ENCODE measurements at regions not wholly inside any gene's neighbourhood (a gene's known extent, or its start where the extent isn't known, plus 50 kb on each side); places are given as distances from the start of the nearest gene placed in this dataset.

GRCh38 chr9:90095682-90096081, 490.9 kb downstream of the GADD45G start:
- Histone ChIP-seq H3K9me3 (no peaks in the 10 kb centered on the region), H3K27me3 (ENCODE audit: low read depth) (no peaks in the 10 kb centered on the region), H3K27ac (no peak overlapping the region), H3K4me3 (no peak overlapping the region), H3K36me3 (no peaks in the 10 kb centered on the region), H3K4me1 (no peaks in the 10 kb centered on the region)
- ATAC-seq, result peak in 1 of 2 donors; percentile 9
- intact Hi-C loops (cut with DNase I), result no loop called here
- no peak for DNase-seq
- no peak for TF ChIP-seq CTCF (IDR thresholded peaks at IDR 0.05)

- ATAC-seq, result no peak
- TF ChIP-seq CTCF (IDR thresholded peaks at IDR 0.05), result no peak
- Histone ChIP-seq H3K4me3 (no peak overlapping the region), H3K4me1 (peaks cover 4% of the 10 kb centered on the region), H3K27me3 (ENCODE audit: low read depth) (no peaks in the 10 kb centered on the region), H3K9me3 (no peaks in the 10 kb centered on the region), H3K27ac (no peak overlapping the region), H3K36me3 (no peaks in the 10 kb centered on the region)
- no peak for DNase-seq
- intact Hi-C loops (cut with DNase I), result no loop called here
These were observed 492.4 kb downstream of the GADD45G start for GRCh38 chr9:90097237-90097636.

GRCh38 chr9:90098408-90098807, 493.6 kb downstream of the GADD45G start:
- no peak overlapping the region for H3K4me3 ChIP-seq
- no peak for DNase-seq
- no peak for ATAC-seq
- no peaks in the 10 kb centered on the region for H3K36me3 ChIP-seq
- no peaks in the 10 kb centered on the region for H3K27me3 ChIP-seq (ENCODE audit: low read depth)
- H3K4me1 ChIP-seq, result peaks cover 7% of the 10 kb centered on the region
- TF ChIP-seq CTCF (IDR thresholded peaks at IDR 0.05), result no peak
- H3K9me3 ChIP-seq, result no peaks in the 10 kb centered on the region
- intact Hi-C loops (cut with DNase I), result no loop called here
- no peak overlapping the region for H3K27ac ChIP-seq

GRCh38 chr9:90099262-90099963, 494.6 kb downstream of the GADD45G start:
- DNase-seq, result no peak
- Histone ChIP-seq H3K4me3 (no peak overlapping the region), H3K27me3 (ENCODE audit: low read depth) (no peaks in the 10 kb centered on the region), H3K27ac (no peak overlapping the region), H3K36me3 (no peaks in the 10 kb centered on the region), H3K9me3 (no peaks in the 10 kb centered on the region), H3K4me1 (peaks cover 7% of the 10 kb centered on the region)
- ATAC-seq, result peak; percentile 11 to 46
- peak; percentile 53 for TF ChIP-seq CTCF (IDR thresholded peaks at IDR 0.05)
- intact Hi-C loops (cut with DNase I), result no loop called here

GRCh38 chr9:90100014-90100413, 495.2 kb downstream of the GADD45G start:
- Histone ChIP-seq H3K27me3 (ENCODE audit: low read depth) (no peaks in the 10 kb centered on the region), H3K9me3 (no peaks in the 10 kb centered on the region), H3K4me1 (peaks cover 7% of the 10 kb centered on the region), H3K36me3 (no peaks in the 10 kb centered on the region), H3K4me3 (no peak overlapping the region), H3K27ac (no peak overlapping the region)
- ATAC-seq, result no peak
- DNase-seq, result no peak
- no peak for TF ChIP-seq CTCF (IDR thresholded peaks at IDR 0.05)
- intact Hi-C loops (cut with DNase I), result loop anchor here (5.0 kb wide), 1 partner anchor 503 kb away; no protein-coding TSS in a partner anchor

Data from lower lobe of right lung (tissue), 2 donors.